ENCODE measurements at regions not wholly inside any gene's neighbourhood (a gene's known extent, or its start where the extent isn't known, plus 50 kb on each side); places are given as distances from the start of the nearest gene placed in this dataset.

DNA sequence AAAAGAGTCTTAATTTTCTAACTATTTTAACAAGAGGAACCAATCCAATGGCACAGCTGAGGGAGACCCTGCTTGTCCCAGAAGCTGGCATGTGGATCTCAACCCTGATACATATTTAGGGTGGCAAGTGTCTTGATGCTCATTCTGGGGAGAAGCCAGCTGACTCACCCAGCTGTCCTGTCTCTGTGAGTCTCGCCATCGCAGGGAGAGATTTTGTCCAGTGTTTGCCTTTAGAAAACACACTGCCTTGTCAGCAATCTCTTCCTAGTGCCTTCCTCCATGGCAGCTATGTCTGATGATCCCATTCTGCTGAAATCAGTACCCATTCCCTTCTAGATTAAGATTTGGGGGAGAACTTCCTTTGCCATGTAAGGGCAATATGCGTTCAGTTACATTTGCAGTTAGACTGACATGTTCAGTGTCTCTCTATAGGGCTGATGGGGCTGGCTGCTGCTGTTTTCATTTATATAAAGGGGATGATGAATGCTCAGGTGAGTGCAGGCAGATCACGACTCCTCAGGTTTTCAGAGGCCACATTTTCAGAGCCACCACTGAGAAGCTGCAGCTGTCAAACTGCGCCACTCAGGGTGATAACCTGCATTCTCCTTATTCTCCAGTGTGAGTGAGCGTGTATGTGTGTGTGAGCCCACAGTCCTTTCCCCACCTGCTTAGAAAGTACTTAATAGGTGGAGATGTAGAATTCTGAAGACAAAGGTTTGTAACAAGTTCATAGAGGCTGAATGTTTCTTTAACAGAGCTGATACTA lies 217.0 kb downstream of the GAS1 start:
- H3K4me3 ChIP-seq, result no peak overlapping the region
- no peak overlapping the region for H3K27ac ChIP-seq
- no peaks in the 10 kb centered on the region for H3K36me3 ChIP-seq
- no peaks in the 10 kb centered on the region for H3K9me3 ChIP-seq
- H3K4me1 ChIP-seq, result no peaks in the 10 kb centered on the region
- H3K27me3 ChIP-seq, result no peaks in the 10 kb centered on the region
- no peak for ATAC-seq
- no peak for DNase-seq
- intact Hi-C loops (cut with DNase I), result no loop called here
- TF ChIP-seq, protein P1, sequence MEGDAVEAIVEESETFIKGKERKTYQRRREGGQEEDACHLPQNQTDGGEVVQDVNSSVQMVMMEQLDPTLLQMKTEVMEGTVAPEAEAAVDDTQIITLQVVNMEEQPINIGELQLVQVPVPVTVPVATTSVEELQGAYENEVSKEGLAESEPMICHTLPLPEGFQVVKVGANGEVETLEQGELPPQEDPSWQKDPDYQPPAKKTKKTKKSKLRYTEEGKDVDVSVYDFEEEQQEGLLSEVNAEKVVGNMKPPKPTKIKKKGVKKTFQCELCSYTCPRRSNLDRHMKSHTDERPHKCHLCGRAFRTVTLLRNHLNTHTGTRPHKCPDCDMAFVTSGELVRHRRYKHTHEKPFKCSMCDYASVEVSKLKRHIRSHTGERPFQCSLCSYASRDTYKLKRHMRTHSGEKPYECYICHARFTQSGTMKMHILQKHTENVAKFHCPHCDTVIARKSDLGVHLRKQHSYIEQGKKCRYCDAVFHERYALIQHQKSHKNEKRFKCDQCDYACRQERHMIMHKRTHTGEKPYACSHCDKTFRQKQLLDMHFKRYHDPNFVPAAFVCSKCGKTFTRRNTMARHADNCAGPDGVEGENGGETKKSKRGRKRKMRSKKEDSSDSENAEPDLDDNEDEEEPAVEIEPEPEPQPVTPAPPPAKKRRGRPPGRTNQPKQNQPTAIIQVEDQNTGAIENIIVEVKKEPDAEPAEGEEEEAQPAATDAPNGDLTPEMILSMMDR (IDR thresholded peaks at IDR 0.05), result no peak

DNA sequence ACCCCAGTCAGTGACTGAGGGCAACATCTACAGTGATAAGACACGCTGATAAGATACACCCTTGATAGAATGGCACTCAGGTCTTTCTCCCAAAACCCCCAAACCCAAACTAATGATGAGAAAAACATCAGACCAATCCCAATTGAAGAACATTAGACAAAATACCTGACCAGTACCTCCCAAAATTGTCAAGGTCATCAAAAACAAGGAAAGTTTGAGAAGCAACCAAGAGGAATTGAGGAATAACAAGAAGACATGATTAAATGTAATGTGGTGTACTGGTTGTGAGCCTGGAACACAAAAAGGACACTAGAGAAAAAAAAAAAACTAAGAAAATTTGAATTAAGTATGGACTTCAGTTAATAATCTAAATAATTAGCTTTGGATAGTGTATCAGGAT lies 222.8 kb downstream of the GAS1 start:
- Histone ChIP-seq H3K27me3 (no peaks in the 10 kb centered on the region), H3K4me3 (no peak overlapping the region), H3K27ac (no peak overlapping the region), H3K9me3 (no peaks in the 10 kb centered on the region), H3K36me3 (no peaks in the 10 kb centered on the region), H3K4me1 (peaks cover 6% of the 10 kb centered on the region)
- intact Hi-C loops (cut with DNase I), result no loop called here
- TF ChIP-seq, protein P1 (IDR thresholded peaks at IDR 0.05), result no peak
- ATAC-seq (no peak), DNase-seq (no peak)

DNA sequence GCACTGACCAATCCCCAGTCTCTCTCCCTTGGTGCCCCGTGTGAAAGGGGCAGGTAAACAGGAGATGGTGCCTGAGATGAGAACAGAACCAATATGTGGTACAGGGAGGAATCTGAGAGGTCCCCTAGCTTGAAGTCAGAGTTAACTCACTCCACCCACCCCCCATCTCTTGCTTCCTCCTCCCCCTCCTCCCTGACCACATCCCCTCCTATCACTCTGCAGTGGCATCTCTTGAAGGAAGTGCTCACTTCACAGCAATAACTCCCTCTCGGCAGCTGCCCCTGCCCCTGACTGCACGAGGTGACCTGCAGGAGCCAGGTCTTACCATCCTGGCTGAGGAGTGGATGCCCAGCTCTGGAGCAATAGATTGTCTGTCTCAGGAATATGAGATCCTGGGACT lies 224.0 kb downstream of the GAS1 start:
- no peaks in the 10 kb centered on the region for H3K36me3 ChIP-seq
- intact Hi-C loops (cut with DNase I), result no loop called here
- TF ChIP-seq, protein P1 (IDR thresholded peaks at IDR 0.05), result no peak
- no peak overlapping the region for H3K27ac ChIP-seq
- no peaks in the 10 kb centered on the region for H3K27me3 ChIP-seq
- H3K9me3 ChIP-seq, result no peaks in the 10 kb centered on the region
- peak; percentile 26 for ATAC-seq
- no peak overlapping the region for H3K4me3 ChIP-seq
- H3K4me1 ChIP-seq, result peaks cover 6% of the 10 kb centered on the region
- no peak for DNase-seq

DNA sequence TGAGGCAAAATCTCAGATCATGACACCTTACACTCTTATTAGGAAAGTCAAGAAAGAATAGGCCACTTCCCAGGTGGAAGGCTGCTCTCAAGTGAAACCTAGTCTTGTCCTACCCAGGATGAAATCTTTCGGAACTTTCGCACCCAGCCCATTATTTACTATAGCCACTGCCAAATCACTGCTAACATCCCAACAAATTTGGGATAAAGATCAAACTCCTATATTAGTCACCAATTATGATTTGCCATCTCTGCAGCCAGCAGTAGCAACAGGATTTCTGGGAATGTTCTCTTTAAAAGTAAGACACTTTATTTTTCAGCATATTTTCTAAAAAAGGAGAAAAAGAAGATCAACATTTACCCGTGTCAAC lies 224.6 kb downstream of the GAS1 start:
- Histone ChIP-seq H3K4me3 (no peak overlapping the region), H3K36me3 (no peaks in the 10 kb centered on the region), H3K27me3 (no peaks in the 10 kb centered on the region), H3K9me3 (no peaks in the 10 kb centered on the region), H3K4me1 (peaks cover 6% of the 10 kb centered on the region), H3K27ac (no peak overlapping the region)
- TF ChIP-seq, protein P1 (IDR thresholded peaks at IDR 0.05), result no peak
- DNase-seq, result no peak
- no peak for ATAC-seq
- intact Hi-C loops (cut with DNase I), result no loop called here

DNA sequence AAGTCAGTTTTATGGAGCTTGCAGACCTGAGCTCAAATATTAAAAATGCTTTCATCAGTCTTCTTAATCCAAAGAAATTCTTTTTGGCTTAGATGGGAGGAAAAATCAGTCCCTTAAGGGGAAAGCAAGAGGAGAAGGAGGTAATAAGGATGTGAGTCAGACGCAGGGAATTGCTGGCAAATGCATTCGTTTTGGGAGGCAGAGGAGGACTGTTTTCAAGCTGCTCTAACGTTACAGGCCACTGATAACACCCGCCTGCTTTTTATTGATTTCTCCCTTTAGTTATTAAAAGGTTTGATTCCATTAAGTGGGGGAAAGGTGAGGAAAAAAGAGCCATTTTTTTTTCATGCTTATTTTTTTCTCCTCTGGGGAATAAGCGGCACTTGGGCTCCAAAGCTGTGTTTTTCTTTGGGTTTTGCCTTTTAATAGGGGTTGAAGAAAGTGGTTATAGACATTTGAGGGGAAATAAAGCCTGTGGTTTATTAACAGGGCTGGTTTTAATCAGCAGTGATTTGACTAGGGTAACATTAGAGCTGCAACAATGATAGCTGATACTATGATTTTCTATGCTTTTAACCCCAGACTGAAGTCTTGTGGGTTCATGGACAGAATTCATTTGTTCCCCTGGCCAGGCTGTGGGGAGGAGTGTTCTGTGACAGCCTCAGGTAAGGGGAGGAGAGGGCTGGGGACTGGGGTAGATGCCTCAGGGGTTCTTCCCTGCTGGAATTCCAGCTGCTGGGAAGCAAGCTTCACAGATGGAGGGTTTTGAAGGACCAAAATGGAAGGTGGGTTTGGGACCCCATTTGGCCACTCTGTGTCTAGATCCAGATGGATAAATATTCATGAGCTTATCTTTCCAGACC lies 225.2 kb downstream of the GAS1 start:
- TF ChIP-seq, protein P1 (IDR thresholded peaks at IDR 0.05), result no peak
- Histone ChIP-seq H3K27me3 (no peaks in the 10 kb centered on the region), H3K36me3 (no peaks in the 10 kb centered on the region), H3K27ac (no peak overlapping the region), H3K9me3 (no peaks in the 10 kb centered on the region), H3K4me3 (no peak overlapping the region), H3K4me1 (peaks cover 6% of the 10 kb centered on the region)
- intact Hi-C loops (cut with DNase I), result no loop called here
- ATAC-seq, result no peak
- no peak for DNase-seq

Data from upper lobe of right lung (tissue), 1 donor.